ENCODE measurements at regions not wholly inside any gene's neighbourhood (a gene's known extent, or its start where the extent isn't known, plus 50 kb on each side); places are given as distances from the start of the nearest gene placed in this dataset.

DNA sequence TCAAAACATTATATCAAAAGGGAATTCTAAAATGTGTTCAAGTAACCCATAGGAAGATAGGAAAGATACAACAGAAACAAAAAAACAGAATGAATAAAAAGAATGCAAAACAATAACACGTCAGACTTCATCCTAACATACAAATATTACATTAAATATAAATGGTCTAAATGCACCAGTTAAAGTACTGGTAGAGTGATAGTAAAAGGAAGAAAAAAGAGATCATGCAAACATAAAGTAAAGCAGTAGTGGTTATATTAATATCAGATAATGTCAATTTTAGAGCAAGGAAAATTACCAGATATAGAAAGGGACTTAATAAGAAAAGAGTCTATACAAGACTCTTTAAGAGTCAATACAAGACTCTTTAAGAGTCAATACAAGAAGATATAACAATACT lies 755.7 kb downstream of the MCTP2 start:
- no peak overlapping the region for H3K27ac ChIP-seq (ENCODE audit: low read depth, low read length)
- H2BK5ac ChIP-seq (ENCODE audit: low read depth, low read length, poor library complexity): no peak overlapping the region
- H3K23ac ChIP-seq (ENCODE audit: low read length): no peak overlapping the region
- no peak overlapping the region for H3K14ac ChIP-seq (ENCODE audit: low read length)
- no peaks in the 10 kb centered on the region for H3K4me1 ChIP-seq (ENCODE audit: control insufficient read depth in 1 of 2, insufficient read depth in 2 of 2, low read length in 2 of 2)
- H4K8ac ChIP-seq (ENCODE audit: low read depth, low read length): no peak overlapping the region
- no peak overlapping the region for H4K91ac ChIP-seq (ENCODE audit: low read depth, low read length)
- H3K36me3 ChIP-seq (ENCODE audit: control insufficient read depth in 1 of 2, insufficient read depth in 2 of 2, low read length in 2 of 2): no peaks in the 10 kb centered on the region
- H3K18ac ChIP-seq (ENCODE audit: low read length): no peak overlapping the region
- H2BK12ac ChIP-seq (ENCODE audit: low read length): no peak overlapping the region
- no peak overlapping the region for H3K9ac ChIP-seq (ENCODE audit: low read length)
- H2AFZ ChIP-seq (ENCODE audit: insufficient read depth, low read length, poor library complexity): no peak overlapping the region
- H3K9me3 ChIP-seq (ENCODE audit: insufficient read depth, low read depth, low read length): no peaks in the 10 kb centered on the region
- H3K79me2 ChIP-seq (ENCODE audit: control insufficient read depth, insufficient read depth, low read length, poor library complexity): no peaks in the 10 kb centered on the region
- H4K12ac ChIP-seq (ENCODE audit: low read depth, low read length): no peak overlapping the region
- no peaks in the 10 kb centered on the region for H3K79me1 ChIP-seq (ENCODE audit: low read length)
- H3K27me3 ChIP-seq (ENCODE audit: insufficient read depth, low read length): no peaks in the 10 kb centered on the region
- no peak overlapping the region for H2AK5ac ChIP-seq (ENCODE audit: low read length)
- no CpG with 5 or more reads among the region's 1 CpG for WGBS (ENCODE audit: extremely low coverage, insufficient coverage, insufficient read length)
- H3K4ac ChIP-seq (ENCODE audit: low read depth, low read length): no peak overlapping the region
- DNase-seq: no peak
- H2BK120ac ChIP-seq (ENCODE audit: insufficient read depth, low read length, poor library complexity): no peak overlapping the region
- no peak overlapping the region for H3K4me3 ChIP-seq (ENCODE audit: low read depth, low read length)
- H3K4me2 ChIP-seq (ENCODE audit: low read length): no peak overlapping the region

DNA sequence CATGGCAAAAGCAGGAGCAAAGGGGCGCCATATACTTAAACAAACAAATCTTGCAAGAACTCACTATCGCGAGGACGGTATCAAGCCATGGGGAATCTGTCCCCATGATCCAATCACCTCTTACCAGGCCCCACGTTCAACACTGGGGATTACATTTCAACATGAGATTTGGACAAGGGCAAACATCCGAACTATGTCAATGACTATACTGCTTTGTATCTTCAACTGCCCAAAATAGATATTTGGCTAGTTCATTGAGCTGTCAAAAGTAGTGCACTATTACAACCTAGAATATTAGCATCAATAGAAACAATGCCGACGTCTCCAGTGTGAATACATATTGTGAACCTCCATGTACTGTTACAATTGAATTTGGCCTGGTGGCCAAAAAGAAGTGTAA lies 760.4 kb downstream of the MCTP2 start:
- Histone ChIP-seq H2BK5ac (ENCODE audit: low read depth, low read length, poor library complexity) (no peak overlapping the region), H2BK12ac (ENCODE audit: low read length) (no peak overlapping the region), H3K4me3 (ENCODE audit: low read depth, low read length) (no peak overlapping the region), H3K18ac (ENCODE audit: low read length) (no peak overlapping the region), H4K91ac (ENCODE audit: low read depth, low read length) (no peak overlapping the region), H2AK5ac (ENCODE audit: low read length) (no peak overlapping the region), H2BK120ac (ENCODE audit: insufficient read depth, low read length, poor library complexity) (no peak overlapping the region), H4K12ac (ENCODE audit: low read depth, low read length) (no peak overlapping the region), H3K27ac (ENCODE audit: low read depth, low read length) (no peak overlapping the region), H3K14ac (ENCODE audit: low read length) (no peak overlapping the region), H3K23ac (ENCODE audit: low read length) (no peak overlapping the region), H3K36me3 (ENCODE audit: control insufficient read depth in 1 of 2, insufficient read depth in 2 of 2, low read length in 2 of 2) (no peaks in the 10 kb centered on the region), H3K9ac (ENCODE audit: low read length) (no peak overlapping the region), H3K4me2 (ENCODE audit: low read length) (no peak overlapping the region), H3K27me3 (ENCODE audit: insufficient read depth, low read length) (no peaks in the 10 kb centered on the region), H3K4ac (ENCODE audit: low read depth, low read length) (no peak overlapping the region), H4K8ac (ENCODE audit: low read depth, low read length) (no peak overlapping the region), H3K79me2 (ENCODE audit: control insufficient read depth, insufficient read depth, low read length, poor library complexity) (no peaks in the 10 kb centered on the region), H3K4me1 (ENCODE audit: control insufficient read depth in 1 of 2, insufficient read depth in 2 of 2, low read length in 2 of 2) (no peaks in the 10 kb centered on the region), H3K9me3 (ENCODE audit: insufficient read depth, low read depth, low read length) (no peaks in the 10 kb centered on the region), H2AFZ (ENCODE audit: insufficient read depth, low read length, poor library complexity) (no peak overlapping the region), H3K79me1 (ENCODE audit: low read length) (no peaks in the 10 kb centered on the region)
- no peak for DNase-seq
- WGBS (ENCODE audit: extremely low coverage, insufficient coverage, insufficient read length): no CpG with 5 or more reads among the region's 8 CpGs

DNA sequence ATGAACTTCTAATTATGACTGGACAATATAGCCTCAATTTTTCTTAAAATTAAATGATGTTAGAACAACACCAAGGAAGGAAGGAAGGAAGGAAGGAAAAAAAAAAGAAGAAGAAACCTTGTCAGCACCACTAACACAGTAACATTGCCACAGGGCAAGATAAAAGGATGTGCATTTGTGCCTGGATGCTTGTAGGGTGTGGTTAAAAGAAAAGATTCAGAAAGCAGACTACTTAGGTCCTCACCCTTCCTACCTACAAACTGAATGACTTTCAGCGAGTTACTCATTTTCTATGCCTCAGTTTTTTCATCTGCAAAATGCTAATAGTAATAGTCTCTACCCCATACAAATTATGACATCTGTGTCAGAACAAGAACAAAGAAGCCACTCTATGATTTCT lies 778.3 kb downstream of the MCTP2 start:
- H3K79me1 ChIP-seq (ENCODE audit: low read length): no peaks in the 10 kb centered on the region
- H3K79me2 ChIP-seq (ENCODE audit: control insufficient read depth, insufficient read depth, low read length, poor library complexity): no peaks in the 10 kb centered on the region
- no peak overlapping the region for H2BK5ac ChIP-seq (ENCODE audit: low read depth, low read length, poor library complexity)
- no peak overlapping the region for H2AFZ ChIP-seq (ENCODE audit: insufficient read depth, low read length, poor library complexity)
- H3K4me1 ChIP-seq (ENCODE audit: control insufficient read depth in 1 of 2, insufficient read depth in 2 of 2, low read length in 2 of 2): no peaks in the 10 kb centered on the region
- no peak overlapping the region for H2AK5ac ChIP-seq (ENCODE audit: low read length)
- no peak overlapping the region for H3K9ac ChIP-seq (ENCODE audit: low read length)
- no peak overlapping the region for H4K8ac ChIP-seq (ENCODE audit: low read depth, low read length)
- no peak overlapping the region for H3K4me2 ChIP-seq (ENCODE audit: low read length)
- H3K27ac ChIP-seq (ENCODE audit: low read depth, low read length): no peak overlapping the region
- no peak overlapping the region for H4K12ac ChIP-seq (ENCODE audit: low read depth, low read length)
- DNase-seq: no peak
- H3K36me3 ChIP-seq (ENCODE audit: control insufficient read depth in 1 of 2, insufficient read depth in 2 of 2, low read length in 2 of 2): no peaks in the 10 kb centered on the region
- H3K4ac ChIP-seq (ENCODE audit: low read depth, low read length): no peak overlapping the region
- no peak overlapping the region for H3K4me3 ChIP-seq (ENCODE audit: low read depth, low read length)
- H4K91ac ChIP-seq (ENCODE audit: low read depth, low read length): no peak overlapping the region
- no peak overlapping the region for H3K14ac ChIP-seq (ENCODE audit: low read length)
- no peaks in the 10 kb centered on the region for H3K9me3 ChIP-seq (ENCODE audit: insufficient read depth, low read depth, low read length)
- no peak overlapping the region for H3K23ac ChIP-seq (ENCODE audit: low read length)
- no peak overlapping the region for H2BK120ac ChIP-seq (ENCODE audit: insufficient read depth, low read length, poor library complexity)
- no peak overlapping the region for H3K18ac ChIP-seq (ENCODE audit: low read length)
- no peaks in the 10 kb centered on the region for H3K27me3 ChIP-seq (ENCODE audit: insufficient read depth, low read length)
- no CpG with 5 or more reads among the region's 1 CpG for WGBS (ENCODE audit: extremely low coverage, insufficient coverage, insufficient read length)
- no peak overlapping the region for H2BK12ac ChIP-seq (ENCODE audit: low read length)

DNA sequence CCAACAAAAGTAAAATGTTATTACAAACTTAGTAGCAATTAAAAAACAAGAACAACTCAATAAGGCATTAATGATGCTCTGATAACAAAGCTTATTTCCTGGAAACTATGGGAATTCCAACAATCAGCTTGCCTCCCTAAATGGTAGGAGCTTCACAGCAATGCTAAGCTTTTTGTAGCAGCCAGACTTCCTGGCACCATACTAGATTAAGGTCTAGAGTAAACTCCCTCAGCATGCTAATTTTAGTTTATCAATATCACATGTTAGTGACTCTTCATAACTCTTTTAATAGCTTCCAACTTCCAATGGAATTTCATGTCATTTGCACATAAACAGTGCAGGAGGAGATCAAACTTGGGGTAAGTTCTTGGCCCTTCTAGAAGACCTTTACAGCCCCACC lies 782.0 kb downstream of the MCTP2 start:
- Histone ChIP-seq H3K4me2 (ENCODE audit: low read length) (no peak overlapping the region), H4K91ac (ENCODE audit: low read depth, low read length) (no peak overlapping the region), H3K18ac (ENCODE audit: low read length) (no peak overlapping the region), H3K4ac (ENCODE audit: low read depth, low read length) (no peak overlapping the region), H3K79me2 (ENCODE audit: control insufficient read depth, insufficient read depth, low read length, poor library complexity) (no peaks in the 10 kb centered on the region), H2BK120ac (ENCODE audit: insufficient read depth, low read length, poor library complexity) (no peak overlapping the region), H3K27me3 (ENCODE audit: insufficient read depth, low read length) (no peaks in the 10 kb centered on the region), H4K8ac (ENCODE audit: low read depth, low read length) (no peak overlapping the region), H2BK12ac (ENCODE audit: low read length) (no peak overlapping the region), H4K12ac (ENCODE audit: low read depth, low read length) (no peak overlapping the region), H3K9ac (ENCODE audit: low read length) (no peak overlapping the region), H3K14ac (ENCODE audit: low read length) (no peak overlapping the region), H3K4me1 (ENCODE audit: control insufficient read depth in 1 of 2, insufficient read depth in 2 of 2, low read length in 2 of 2) (no peaks in the 10 kb centered on the region), H2BK5ac (ENCODE audit: low read depth, low read length, poor library complexity) (no peak overlapping the region), H3K9me3 (ENCODE audit: insufficient read depth, low read depth, low read length) (peaks cover 2% of the 10 kb centered on the region), H2AK5ac (ENCODE audit: low read length) (no peak overlapping the region), H3K23ac (ENCODE audit: low read length) (no peak overlapping the region), H2AFZ (ENCODE audit: insufficient read depth, low read length, poor library complexity) (no peak overlapping the region), H3K36me3 (ENCODE audit: control insufficient read depth in 1 of 2, insufficient read depth in 2 of 2, low read length in 2 of 2) (no peaks in the 10 kb centered on the region), H3K4me3 (ENCODE audit: low read depth, low read length) (no peak overlapping the region), H3K79me1 (ENCODE audit: low read length) (no peaks in the 10 kb centered on the region), H3K27ac (ENCODE audit: low read depth, low read length) (no peak overlapping the region)
- no peak for DNase-seq

All from trophoblast cell (in vitro differentiated cells and primary cell).